ENCODE measurements at regions not wholly inside any gene's neighbourhood (a gene's known extent, or its start where the extent isn't known, plus 50 kb on each side); places are given as distances from the start of the nearest gene placed in this dataset.
"Not testable (repeated sequence)": the region's sequence is repeated elsewhere in the genome, so short reads cannot be mapped to it uniquely, and the experiment has no call there.

DNA sequence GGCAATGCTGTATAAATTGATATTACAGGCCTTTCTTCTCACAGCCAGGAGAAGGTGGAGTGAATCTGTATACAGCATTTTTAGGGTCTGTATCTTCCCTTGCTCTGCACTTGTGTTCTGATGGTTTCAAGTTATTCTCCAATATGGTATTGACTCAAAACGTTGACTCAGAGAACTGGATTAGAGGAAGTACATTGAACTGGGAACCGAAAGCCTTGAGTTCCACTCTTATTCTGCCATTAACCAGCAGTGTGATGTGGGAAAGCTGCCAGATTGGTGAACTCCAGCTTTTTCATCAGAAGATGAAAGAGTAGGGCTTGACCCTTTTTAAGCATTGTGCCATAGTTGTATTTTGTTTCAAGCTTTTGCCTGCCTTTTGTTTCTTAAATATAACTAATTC is 167.7 kb downstream of the SPRY2 start:
- no peak for DNase-seq

DNA sequence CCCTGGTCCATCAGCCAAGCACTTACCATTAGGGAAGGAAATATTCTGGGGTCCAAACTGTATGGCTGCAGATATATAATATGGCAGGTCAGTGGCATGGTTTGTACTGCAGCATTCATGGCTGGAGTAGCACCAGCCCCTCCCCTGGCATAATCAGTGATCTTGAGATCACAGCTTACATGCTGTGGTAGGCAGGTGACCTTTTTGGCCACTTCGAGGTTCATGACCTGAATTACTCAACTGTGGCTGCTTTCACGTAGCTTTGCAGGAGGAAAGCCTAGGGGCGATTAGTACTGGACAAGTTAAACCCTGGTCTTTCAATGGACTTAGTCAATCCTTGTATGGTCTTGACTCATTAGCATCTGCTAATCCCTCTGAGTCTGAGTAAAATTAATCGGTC is 169.8 kb downstream of the SPRY2 start:
- DNase-seq = no peak

DNA sequence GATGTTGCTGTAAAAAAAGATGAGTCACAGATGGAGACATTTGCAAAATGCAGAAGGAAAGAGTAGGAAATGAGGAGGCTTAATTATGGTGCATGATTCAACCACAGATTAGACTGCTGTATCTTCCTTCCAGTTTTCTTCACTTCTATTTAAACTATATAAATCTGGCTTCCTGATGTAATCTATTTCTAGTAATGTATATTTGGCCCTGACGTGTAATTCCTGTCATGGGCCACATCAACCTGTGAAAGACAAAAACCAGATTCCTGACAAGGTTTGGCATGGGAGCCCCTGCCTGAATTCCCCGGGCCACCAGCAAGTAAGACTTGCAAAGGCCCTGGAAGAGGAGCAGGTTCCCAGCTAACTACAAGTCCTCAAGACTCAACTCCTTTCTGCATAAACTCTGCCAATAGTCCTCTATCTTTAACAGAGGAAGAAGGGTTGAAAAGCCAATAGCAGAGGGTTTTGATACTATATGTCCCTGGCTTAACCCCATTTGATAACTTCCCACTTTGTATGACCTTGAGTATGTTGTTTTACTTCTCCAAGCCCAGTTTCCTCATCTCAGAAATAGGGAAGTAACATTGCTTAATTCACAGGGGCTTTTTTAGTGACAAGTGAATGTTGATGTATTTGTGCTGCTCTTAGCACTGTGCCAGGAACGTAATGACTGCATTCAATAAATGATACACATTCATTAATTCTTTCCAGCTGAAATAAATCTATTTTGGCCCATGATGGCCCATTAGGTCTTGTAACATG is 172.7 kb downstream of the SPRY2 start:
- no peak for DNase-seq

DNA sequence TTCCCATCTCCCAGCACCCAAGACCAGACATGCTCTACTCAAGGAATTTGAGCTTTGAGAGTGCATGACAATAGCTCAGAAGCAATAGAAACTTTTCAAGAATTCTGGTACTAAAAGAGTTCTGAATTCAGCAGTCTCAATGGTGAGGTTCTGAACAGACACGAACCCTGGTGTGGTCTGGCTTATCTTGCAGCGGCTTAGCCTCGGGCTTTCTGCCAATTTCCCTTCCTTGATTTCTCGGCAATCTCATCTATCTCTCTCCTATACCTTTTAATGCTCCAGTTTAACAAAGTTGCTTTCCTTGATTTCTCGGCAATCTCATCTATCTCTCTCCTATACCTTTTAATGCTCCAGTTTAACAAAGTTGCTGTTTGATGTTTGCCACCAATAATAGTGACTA is 174.6 kb downstream of the SPRY2 start:
- no peak for DNase-seq

DNA sequence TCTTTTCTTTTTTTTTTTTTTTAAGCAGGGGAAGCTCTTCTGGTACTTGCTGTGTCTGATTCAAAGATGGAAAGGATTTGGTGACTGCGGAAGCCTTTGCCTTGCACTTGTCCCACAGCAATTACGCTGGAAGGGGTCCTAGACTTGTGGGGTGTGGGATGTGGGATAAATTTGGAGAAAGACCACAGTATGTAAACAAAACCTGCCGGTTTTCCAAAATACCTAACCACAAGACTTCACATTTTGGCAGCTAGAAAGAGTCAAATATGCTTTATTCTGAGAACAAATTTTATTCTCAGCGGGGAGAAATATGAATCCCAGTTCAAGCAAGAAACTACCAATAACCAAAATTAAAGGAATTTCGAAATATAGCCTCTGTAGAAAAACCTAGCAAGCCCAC is 176.5 kb downstream of the SPRY2 start:
- no peak for DNase-seq

DNA sequence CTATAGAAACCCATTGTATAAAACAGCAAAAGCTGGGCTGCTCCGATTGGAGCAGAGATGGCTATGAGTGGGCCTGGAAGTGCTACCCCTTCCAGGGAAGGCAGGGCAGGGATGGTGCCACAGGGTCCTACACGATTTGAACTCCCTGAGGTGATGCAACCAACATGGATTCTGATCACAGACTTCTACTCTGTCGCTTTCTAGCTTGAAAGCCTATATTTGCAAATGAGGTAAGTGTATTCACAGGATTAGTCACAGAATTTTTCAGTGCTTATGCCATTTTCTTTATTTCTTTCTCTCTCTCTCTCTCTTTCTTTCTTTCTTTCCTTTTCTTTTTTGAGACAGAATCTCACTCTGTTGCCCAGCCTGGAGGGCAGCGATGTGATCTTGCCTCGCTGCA is 179.0 kb downstream of the SPRY2 start:
- DNase-seq = no peak

DNA sequence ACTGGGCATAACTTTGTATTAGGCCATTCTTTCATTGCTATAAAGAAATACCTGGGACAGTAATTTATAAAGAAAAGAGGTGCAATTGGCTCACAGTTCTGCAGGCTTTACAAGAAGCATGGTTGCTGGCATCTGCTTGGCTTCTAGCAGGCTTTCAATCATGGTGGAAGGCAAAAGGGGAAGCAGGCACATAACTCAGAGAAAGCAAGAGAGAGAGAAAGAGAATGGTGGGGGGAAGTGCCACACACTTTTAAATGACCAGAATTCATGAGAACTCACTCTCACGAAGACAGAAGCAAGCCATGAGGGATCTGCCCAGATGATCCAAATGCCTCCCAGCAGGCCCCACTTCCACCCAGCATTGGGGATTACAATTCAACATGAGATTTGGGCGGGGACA is 179.7 kb downstream of the SPRY2 start:
- no peak for DNase-seq

DNA sequence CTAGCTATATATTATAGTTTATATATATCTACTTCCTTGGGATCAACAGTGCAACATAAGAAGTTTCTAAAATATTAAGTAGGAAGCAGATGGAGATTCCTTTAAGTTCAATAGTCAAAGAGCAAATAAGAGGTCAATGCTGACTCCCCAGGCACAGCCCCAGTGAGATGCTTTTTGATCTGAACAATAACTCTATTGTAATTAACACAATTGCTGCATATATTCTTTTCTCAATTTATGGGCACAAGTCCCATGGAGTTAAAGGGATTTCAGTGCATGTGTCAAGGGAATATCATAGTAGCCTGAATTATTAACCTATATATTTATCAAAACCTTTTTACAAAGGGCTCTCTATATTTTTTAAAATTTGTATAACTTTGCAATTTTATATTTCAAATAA is 180.8 kb downstream of the SPRY2 start:
- DNase-seq = no peak

DNA sequence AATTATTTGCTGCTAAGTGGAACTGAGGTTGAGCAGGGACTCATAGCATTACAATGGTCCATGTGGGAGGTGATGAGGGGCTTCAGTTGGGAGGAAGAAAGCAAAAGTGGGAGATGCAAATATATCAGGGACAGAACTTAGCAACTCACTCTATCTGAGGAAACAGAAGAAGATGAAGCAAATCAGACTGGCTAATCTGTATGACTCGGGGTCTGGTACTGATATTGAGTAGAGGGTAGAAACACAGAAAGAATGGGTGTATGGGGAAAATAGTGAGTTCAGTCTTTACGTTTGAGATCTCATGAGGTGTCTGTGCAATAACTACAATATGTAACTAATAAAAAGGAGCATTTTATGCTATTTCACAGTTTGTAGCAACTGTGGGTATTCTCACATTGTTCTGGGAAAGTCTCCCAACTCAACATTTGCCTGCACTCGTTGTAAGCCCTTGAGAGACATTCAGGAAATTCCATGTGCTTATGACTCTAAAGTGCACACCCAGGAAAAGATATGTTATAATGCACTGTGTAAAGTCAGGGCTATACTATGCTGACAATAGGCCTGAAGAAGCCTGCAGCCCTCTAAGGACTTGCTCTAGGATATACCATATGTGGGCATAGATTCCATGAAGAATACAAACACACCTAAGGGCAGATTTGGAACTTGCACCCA is 183.5 kb downstream of the SPRY2 start:
- DNase-seq = no peak

DNA sequence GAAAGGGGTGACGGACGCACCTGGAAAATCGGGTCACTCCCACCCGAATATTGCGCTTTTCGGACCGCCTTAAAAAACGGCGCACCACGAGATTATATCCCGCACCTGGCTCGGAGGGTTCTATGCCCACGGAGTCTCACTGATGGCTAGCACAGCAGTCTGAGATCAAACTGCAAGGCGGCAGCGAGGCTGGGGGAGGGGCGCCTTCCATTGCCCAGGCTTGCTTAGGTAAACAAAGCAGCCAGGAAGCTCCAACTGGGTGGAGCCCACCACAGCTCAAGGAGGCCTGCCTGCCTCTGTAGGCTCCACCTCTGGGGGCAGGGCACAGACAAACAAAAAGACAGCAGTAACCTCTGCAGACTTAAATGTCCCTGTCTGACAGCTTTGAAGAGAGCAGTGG is 188.8 kb downstream of the SPRY2 start:
- not testable (repeated sequence) for DNase-seq

DNA sequence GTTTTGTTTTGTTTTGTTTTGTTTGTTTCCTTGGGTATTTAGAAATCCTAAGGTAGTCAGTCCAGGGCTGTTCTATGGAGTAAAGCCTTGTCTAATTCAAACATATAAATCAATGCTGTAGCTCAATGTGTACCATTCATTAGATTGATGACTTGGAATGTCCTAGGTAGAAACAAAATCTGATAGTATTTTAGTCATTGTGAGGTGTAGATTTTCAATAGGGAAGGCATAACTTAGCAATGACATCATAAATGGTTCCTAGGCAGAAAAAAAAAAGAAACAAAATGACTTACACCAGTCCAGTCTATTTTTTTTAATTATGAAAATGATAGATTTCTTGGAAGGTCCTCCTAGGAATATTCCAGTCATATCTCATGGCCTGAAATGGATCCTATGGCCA is 189.9 kb downstream of the SPRY2 start:
- DNase-seq = no peak

DNA sequence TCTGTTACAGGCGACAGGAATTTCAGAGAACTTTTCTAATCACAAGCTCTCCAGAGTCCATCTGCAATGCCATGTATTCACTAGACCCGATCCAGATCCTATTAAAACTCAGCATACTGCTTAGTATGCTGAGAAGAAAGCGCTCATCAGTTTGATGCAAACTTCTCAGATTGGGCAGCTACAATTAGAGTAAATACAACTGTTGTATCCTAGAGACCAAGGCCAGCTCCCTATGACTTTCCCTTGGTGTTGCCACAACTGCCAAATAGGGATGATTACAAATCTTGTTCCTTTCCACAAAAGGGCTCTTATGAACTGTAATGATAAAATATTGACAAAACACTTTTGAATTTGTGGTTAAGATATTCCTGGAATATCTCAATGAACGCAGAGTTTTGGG is 191.2 kb downstream of the SPRY2 start:
- DNase-seq = no peak

DNA sequence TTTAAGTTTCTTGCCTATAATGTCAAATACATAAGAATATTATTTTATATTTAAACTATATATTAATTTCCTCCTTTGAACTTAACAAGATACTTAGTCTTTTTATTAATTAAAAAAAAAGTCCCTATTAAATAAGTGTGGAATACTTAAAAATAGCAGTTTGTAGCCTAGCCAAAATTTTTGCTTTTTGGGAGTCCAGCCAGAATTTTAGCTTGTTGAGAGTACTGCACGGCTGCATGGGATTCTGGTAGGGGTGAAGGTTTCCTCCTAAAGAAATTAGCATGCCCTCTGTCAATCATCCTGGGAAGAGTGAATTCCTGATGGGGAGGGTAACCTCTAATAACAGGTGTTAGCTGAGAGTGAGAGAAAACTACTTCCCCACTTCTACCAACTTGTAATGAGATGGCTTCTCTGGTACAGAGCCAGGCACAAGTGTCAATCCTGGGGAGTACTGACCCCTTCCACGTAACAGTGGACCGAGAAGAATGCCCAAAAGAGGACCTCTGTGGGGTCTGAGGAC is 195.7 kb downstream of the SPRY2 start:
- no peak for DNase-seq

DNA sequence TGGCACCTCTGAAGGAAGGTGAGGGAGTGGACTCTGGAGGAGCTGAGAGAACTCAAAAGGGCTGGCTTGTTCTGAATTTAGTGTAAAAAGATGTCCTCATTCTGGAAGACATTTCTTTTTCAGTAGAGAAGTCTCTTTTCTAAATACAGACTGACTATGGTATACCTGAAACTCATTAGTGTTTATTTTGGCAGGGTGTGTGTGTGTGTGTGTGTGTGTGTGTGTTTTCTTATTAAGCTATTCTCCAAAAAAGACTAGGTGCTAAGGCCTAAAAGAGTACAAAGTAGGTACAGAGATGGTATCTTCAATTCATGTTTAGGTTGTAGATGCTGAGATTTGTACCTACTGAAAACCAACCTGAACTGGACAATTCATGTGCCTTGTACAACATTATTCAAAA is 196.4 kb downstream of the SPRY2 start:
- DNase-seq = no peak

DNA sequence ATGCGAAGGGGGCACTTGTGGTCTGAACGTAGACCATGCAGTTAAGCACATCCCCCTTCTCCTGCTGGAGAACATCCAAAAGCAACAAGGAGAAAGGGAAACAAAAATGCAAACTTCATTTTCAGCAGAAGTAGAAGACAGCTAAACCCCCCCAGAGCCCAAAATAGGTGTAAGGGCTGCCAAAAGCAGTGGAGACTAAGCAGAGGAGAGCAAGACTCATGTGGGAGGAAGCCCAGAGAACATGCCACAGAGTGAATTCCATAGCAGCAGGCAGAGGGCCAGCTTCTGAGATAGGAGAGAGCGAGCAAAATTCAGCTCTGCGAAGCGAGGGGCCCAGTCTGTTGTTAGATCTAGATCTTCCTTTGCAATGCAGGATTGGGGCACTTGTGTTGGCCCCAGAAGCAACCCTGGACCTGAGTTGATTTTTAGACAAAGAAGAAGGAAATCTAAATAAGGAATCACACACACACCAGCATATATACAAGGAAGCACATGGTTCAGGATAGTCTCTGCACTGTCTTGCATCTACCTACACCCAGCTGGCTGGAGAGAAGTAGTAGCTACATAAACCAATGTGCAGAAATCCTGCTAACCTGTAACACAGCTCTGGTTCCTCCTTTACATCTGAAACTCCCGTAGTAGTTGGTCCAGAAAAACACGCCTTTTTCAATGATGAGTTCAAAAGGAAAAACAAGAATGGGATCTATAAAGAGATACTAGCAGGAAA is 199.6 kb downstream of the SPRY2 start:
- DNase-seq = no peak

DNA sequence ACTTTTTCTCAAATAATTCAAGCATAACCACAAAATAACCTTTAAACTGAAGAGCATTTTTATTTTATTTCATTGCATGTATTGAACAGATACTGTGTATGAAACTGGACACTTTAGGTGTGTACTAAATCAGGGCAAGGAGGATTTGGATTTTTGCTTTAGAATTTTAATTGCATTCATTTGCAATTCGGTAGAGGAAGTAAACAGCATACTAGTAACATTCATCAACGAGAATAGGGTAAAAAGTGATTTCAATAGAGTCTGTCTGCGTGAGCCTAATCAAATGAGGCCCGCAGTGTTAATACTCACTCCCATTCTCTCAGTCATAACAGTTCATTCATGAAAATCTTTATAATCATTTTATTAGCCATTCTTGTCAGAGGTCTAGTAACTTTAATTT is 200.2 kb downstream of the SPRY2 start:
- no peak for DNase-seq

DNA sequence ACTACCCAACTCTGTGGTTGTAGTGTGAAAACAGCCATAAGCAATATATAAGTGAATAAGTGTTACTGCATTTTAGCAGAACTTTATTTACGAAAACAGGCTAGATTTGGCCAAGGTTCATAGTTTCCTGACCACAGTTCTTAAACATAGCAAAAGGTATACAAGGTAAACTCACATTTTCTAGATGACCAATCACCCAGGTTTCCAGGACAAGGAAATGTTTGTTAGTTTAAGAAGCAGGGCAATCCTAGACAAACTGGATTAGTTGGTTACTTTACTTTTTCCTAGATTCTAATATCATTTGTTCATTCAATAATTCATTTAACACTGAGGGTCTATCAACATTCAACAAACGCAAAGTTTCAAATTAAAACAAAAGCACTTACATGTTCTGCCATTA is 201.7 kb downstream of the SPRY2 start:
- no peak for DNase-seq

DNA sequence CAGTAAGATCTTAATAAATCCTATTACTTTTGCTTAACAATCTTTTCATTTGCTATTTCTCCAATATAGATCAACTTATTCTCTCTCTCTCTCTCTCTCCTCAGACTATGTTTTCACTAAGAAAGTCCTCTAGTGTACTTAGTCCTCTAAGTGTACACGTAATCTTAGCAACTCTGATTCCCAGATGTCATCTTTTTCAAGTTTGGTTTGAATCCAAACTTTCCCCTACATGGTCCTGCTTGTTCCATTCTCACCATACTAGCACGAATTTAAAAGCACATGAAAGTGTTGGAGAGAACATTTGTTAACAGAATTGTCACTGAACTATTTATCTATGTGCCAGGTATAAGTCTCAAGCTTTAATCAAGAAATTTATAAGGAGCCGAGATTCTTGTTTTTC is 202.9 kb downstream of the SPRY2 start:
- no peak for DNase-seq

DNA sequence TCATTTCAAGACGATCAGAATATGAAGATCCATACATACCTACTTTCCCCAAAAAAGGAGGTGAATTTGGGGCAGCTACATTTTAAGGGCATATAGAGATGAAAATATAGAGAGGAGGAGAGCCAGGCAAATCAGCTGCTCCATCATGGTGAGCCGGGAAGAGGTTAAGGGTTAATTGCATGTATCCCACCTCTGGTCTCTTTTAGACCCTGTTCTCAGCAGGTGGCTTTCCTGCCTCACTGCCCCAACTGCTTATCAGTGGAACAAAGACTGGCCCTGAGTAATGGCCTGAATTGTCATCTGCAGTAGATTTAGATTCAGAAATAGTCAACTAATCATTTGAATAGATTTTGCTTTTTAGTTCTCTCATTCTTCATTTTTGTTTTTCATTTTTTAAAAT is 206.6 kb downstream of the SPRY2 start:
- no peak for DNase-seq

DNA sequence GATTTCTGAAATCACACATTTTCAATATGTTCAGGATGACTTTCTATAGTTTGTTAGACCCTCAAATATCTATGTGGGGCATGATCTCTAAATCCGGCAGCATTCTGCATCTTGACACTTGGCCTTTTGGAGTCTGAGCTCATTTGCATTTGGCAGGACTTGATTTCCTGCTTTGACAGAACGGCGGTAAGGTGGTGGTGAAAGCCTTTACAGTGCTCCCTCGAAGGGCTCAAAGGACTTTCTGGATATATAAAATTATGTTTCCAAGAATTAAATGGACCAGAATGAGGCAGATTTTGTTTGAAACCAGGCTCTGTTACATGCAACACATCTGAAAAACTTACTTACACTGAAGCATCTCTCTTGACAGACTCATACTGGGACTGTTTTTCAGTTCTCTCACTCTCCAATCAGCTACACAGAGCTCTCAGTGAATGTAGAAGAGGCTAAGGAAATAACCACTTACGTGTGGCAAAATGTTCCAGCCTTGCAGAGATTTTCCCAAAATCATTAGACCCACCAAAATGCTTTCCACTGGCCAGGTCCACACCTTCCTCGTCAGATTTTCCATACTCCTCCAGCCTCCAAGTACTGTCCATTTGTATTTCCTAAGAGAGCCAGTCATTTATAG is 207.2 kb downstream of the SPRY2 start:
- DNase-seq = no peak

DNA sequence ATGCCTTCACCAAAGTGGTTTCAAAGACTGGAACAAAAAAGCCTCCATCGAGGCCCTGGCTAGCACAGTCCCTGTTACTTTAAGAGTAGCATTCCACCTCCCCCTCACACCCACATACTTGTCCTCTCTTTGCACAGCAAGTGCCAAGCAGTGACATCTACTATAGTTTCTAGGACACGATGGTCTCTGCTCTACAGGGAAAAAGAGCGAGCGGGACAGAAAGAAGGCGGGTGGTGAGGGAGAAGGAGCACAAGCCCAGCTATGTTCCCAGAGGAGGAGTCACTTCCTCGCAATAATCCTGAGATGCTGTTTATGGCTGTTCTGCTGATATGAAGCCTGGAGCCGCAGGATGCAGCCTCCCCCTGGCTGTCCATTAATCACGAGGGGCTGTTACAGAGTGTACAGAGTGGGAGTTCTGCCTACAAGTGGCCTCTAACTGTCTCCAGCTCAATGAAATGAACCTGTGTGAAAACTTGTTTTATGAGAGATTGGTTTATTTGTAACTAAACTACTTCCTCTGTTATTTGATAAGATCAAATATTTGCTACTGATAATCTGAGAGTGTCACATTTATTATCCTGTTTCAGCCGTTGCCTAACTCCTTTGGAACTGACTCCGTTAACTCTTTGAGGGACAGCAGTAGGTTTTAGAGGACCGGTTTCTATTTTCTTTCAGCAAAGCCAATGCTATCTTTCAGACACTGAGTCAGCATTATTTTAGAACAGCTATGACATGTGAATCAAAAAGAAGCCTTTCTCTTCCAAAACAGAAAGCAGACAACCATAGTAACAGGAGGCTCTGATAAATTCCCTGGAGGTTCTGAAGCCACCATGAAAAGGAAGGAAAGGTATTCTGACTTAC is 208.0 kb downstream of the SPRY2 start:
- peak; percentile 87 for DNase-seq

DNA sequence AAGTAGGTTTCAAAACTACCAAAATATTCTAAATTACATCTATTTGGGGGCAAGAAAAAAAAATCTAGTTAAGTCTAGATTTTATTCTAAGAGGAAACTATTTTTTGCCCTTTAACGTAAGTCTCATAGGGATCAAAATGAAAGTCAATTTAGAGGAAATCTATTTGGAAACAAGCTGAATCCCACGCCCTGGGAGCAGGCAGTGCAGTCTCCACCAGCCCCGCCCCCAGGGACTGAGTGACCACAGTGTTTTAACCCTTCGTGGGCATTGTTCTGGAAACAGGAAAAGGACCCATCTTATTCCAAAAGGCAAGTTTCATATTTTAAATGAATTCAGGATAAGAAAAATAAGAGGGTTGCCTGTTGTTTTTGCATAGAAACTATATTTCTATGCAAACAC is 209.7 kb downstream of the SPRY2 start:
- peak; percentile 69 for DNase-seq
